ENCODE measurements at regions not wholly inside any gene's neighbourhood (a gene's known extent, or its start where the extent isn't known, plus 50 kb on each side); places are given as distances from the start of the nearest gene placed in this dataset.

DNA sequence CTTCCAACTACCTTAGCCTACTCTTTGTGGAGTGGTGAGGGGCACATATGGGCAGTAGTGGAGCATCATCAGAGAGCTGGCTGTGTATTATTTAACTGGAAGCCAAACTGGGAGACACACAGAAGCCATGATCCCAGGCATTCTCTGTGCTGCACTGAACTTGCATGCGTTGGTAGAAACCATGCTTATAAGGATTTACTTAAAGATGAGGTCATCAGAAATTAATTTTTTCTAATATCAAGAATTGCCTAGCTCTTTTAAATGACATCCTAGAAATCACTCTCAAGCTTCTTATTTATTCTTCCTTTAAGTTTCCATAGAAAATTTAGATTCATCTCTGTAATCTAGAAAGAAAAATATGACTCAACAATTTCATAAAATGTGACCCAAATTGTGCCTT, 136.2 kb downstream of the KCNK1 start:
- Histone ChIP-seq H3K4ac (ENCODE audit: low read depth, low read length) (no peak overlapping the region), H3T11ph (ENCODE audit: low read length) (no peak overlapping the region), H2BK20ac (ENCODE audit: low read depth, low read length, poor library complexity, severe bottlenecking) (no peak overlapping the region), H4K91ac (ENCODE audit: insufficient read length, low read depth, low read length) (no peak overlapping the region), H3K4me1 (ENCODE audit: insufficient read depth, low read length) (no peaks in the 10 kb centered on the region; the same call in 1 of the 2 replicates), H3K4me2 (ENCODE audit: insufficient read depth, insufficient read length, low read length) (no peak overlapping the region), H3K79me1 (ENCODE audit: insufficient read depth, low read depth, low read length, poor library complexity, severe bottlenecking) (no peaks in the 10 kb centered on the region), H3K79me2 (ENCODE audit: insufficient read depth, low read length) (no peaks in the 10 kb centered on the region), H2BK120ac (ENCODE audit: low read depth, low read length, poor library complexity, severe bottlenecking) (no peak overlapping the region), H2BK5ac (ENCODE audit: insufficient read length, low read length) (no peak overlapping the region), H3K27me3 (ENCODE audit: insufficient read depth, low read length) (no peaks in the 10 kb centered on the region), H3K56ac (ENCODE audit: insufficient read length, low read depth, low read length) (no peak overlapping the region), H2AK5ac (ENCODE audit: insufficient read length, low read length) (no peak overlapping the region), H2BK12ac (ENCODE audit: insufficient read length, low read depth, low read length) (no peak overlapping the region), H4K8ac (replicated peaks; ENCODE audit: insufficient read length, low read depth, low read length) (no peak overlapping the region), H2AFZ (ENCODE audit: low read length) (no peak overlapping the region), H3K14ac (ENCODE audit: insufficient read depth, low read length) (no peak overlapping the region), H4K5ac (ENCODE audit: insufficient read length, low read depth, low read length) (no peak overlapping the region), H3K27ac (ENCODE audit: insufficient read length, low read depth, low read length) (no peak overlapping the region), H3K9me3 (ENCODE audit: control insufficient read depth, low read depth, low read length) (no peaks in the 10 kb centered on the region), H3K23me2 (ENCODE audit: insufficient read length, low read depth, low read length, poor library complexity, severe bottlenecking) (no peaks in the 10 kb centered on the region), H3K9ac (ENCODE audit: extremely low read depth, insufficient read length, low read length) (no peak overlapping the region), H3K23ac (ENCODE audit: insufficient read length, low read depth, low read length) (no peak overlapping the region), H2BK15ac (ENCODE audit: low read depth, low read length) (no peak overlapping the region), H4K20me1 (ENCODE audit: control insufficient read depth, insufficient read depth, insufficient read length) (no peaks in the 10 kb centered on the region), H3K18ac (ENCODE audit: insufficient read length, low read depth, low read length) (no peak overlapping the region)
- Mint-ChIP-seq H3K4me3 (no peak overlapping the region), H3K4me1 (peaks cover 5% of the 10 kb centered on the region in 2 experiments), H3K27ac (peak overlapping the region in 1 of 3 experiments; percentile 90; a peak in 1 of 7 replicates), H3K27me3 (ENCODE audit: low read depth) (no peaks in the 10 kb centered on the region), H3K9me3 (peaks cover 0 to 2% of the 10 kb centered on the region in 2 experiments; a peak in 2 of 5 replicates), H3K36me3 (ENCODE audit: insufficient read depth in 1 of 3, low read depth in 3 of 3) (no peaks in the 10 kb centered on the region)
- no peak for DNase-seq
- TF ChIP-seq, protein P1, sequence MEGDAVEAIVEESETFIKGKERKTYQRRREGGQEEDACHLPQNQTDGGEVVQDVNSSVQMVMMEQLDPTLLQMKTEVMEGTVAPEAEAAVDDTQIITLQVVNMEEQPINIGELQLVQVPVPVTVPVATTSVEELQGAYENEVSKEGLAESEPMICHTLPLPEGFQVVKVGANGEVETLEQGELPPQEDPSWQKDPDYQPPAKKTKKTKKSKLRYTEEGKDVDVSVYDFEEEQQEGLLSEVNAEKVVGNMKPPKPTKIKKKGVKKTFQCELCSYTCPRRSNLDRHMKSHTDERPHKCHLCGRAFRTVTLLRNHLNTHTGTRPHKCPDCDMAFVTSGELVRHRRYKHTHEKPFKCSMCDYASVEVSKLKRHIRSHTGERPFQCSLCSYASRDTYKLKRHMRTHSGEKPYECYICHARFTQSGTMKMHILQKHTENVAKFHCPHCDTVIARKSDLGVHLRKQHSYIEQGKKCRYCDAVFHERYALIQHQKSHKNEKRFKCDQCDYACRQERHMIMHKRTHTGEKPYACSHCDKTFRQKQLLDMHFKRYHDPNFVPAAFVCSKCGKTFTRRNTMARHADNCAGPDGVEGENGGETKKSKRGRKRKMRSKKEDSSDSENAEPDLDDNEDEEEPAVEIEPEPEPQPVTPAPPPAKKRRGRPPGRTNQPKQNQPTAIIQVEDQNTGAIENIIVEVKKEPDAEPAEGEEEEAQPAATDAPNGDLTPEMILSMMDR (conservative IDR thresholded peaks at IDR 0.05): no peak
- no CpG with 5 or more reads among the region's 1 CpG for WGBS (ENCODE audit: extremely low coverage, insufficient read length, low lambda C conversion rate)

Measured in H9 (cell line).